ENCODE measurements at regions not wholly inside any gene's neighbourhood (a gene's known extent, or its start where the extent isn't known, plus 50 kb on each side); places are given as distances from the start of the nearest gene placed in this dataset.

- no peak for DNase-seq
- H3K27ac ChIP-seq, result no peak overlapping the region
- H3K27me3 ChIP-seq, result no peaks in the 10 kb centered on the region
- no peak for TF ChIP-seq CTCF (IDR thresholded peaks at IDR 0.05)
- TF ChIP-seq POLR2A (IDR thresholded peaks at IDR 0.05), result no peak
- no peaks in the 10 kb centered on the region for H3K36me3 ChIP-seq
- no peak overlapping the region for H3K4me3 ChIP-seq
- H3K4me1 ChIP-seq, result no peaks in the 10 kb centered on the region
- intact Hi-C loops (cut with DNase I), result no loop called here
- no peaks in the 10 kb centered on the region for H3K9me3 ChIP-seq
Observed at GRCh38 chr3:178428037-178428436, 108.2 kb upstream of the KCNMB2 start.

GRCh38 chr3:178434206-178434805 is 101.9 kb upstream of the KCNMB2 start:
- no peak for DNase-seq

GRCh38 chr3:178435575-178435974 is 100.7 kb upstream of the KCNMB2 start:
- TF ChIP-seq CTCF (IDR thresholded peaks at IDR 0.05) (no peak), POLR2A (IDR thresholded peaks at IDR 0.05) (no peak)
- Histone ChIP-seq H3K4me3 (no peak overlapping the region), H3K4me1 (peaks cover 0 to 8% (median 0%) of the 10 kb centered on the region in 3 donors), H3K27me3 (no peaks in the 10 kb centered on the region), H3K36me3 (no peaks in the 10 kb centered on the region), H3K27ac (no peak overlapping the region), H3K9me3 (no peaks in the 10 kb centered on the region)
- intact Hi-C loops (cut with DNase I), result loop anchor here (10.0 kb wide), 1 partner anchor 529 kb away; no protein-coding TSS in a partner anchor
- DNase-seq, result no peak
- 45 to 60% methylated on average over 5 of the region's 5 CpGs for WGBS, 2 donors

More at GRCh38 chr3:178434206-178434805, 101.9 kb upstream of the KCNMB2 start:
- H3K27me3 ChIP-seq, result no peaks in the 10 kb centered on the region
- no peak overlapping the region for H3K4me3 ChIP-seq
- TF ChIP-seq CTCF (IDR thresholded peaks at IDR 0.05), result peak in 1 of 6 experiments; percentile 29
- TF ChIP-seq POLR2A (IDR thresholded peaks at IDR 0.05), result no peak
- intact Hi-C loops (cut with DNase I), result loop anchor here (10.0 kb wide), 1 partner anchor 530 kb away; no protein-coding TSS in a partner anchor
- peaks cover 0 to 8% (median 0%) of the 10 kb centered on the region in 3 donors for H3K4me1 ChIP-seq
- no peak overlapping the region for H3K27ac ChIP-seq
- WGBS, 2 donors, result 39 to 56% methylated on average over 5 of the region's 5 CpGs
- no peaks in the 10 kb centered on the region for H3K36me3 ChIP-seq
- no peaks in the 10 kb centered on the region for H3K9me3 ChIP-seq

- TF ChIP-seq CTCF (IDR thresholded peaks at IDR 0.05) (peak in 5 of 6 experiments; percentile 36 to 63 (median 55)), POLR2A (IDR thresholded peaks at IDR 0.05) (no peak)
- no peak for DNase-seq
- WGBS, 2 donors, result 18 to 19% methylated on average over 3 of the region's 3 CpGs
- Histone ChIP-seq H3K27me3 (no peaks in the 10 kb centered on the region), H3K9me3 (no peaks in the 10 kb centered on the region), H3K27ac (no peak overlapping the region), H3K4me3 (no peak overlapping the region), H3K4me1 (peaks cover 0 to 8% (median 0%) of the 10 kb centered on the region in 3 donors), H3K36me3 (no peaks in the 10 kb centered on the region)
- intact Hi-C loops (cut with DNase I), result loop anchor here (10.0 kb wide), 1 partner anchor 528 kb away; no protein-coding TSS in a partner anchor
Observed at GRCh38 chr3:178436773-178437172, 99.5 kb upstream of the KCNMB2 start.

GRCh38 chr3:178437236-178437635 is 99.0 kb upstream of the KCNMB2 start:
- H3K9me3 ChIP-seq, result no peaks in the 10 kb centered on the region
- H3K4me3 ChIP-seq, result no peak overlapping the region
- H3K36me3 ChIP-seq, result no peaks in the 10 kb centered on the region
- H3K4me1 ChIP-seq, result peaks cover 0 to 8% (median 0%) of the 10 kb centered on the region in 3 donors
- no peak overlapping the region for H3K27ac ChIP-seq
- intact Hi-C loops (cut with DNase I), result loop anchor here (10.0 kb wide), 1 partner anchor 528 kb away; no protein-coding TSS in a partner anchor
- WGBS, 2 donors, result 65 to 79% methylated on average over 5 of the region's 5 CpGs
- no peak for DNase-seq
- H3K27me3 ChIP-seq, result no peaks in the 10 kb centered on the region
- TF ChIP-seq CTCF (IDR thresholded peaks at IDR 0.05), result no peak
- no peak for TF ChIP-seq POLR2A (IDR thresholded peaks at IDR 0.05)
